CD4-positive, alpha-beta T cell (primary cell): ENCODE measurements at regions not wholly inside any gene's neighbourhood (a gene's known extent, or its start where the extent isn't known, plus 50 kb on each side); places are given as distances from the start of the nearest gene placed in this dataset.

Source experiments
- ATAC-seq: fragments of 200-7000 bp; cut with Tn5 transposase; one replicate; pipeline ENCODE4 v1.10.0; 2022; ENCODE audit warnings: mild to moderate bottlenecking; ENCODE audit not compliant: poor library complexity
- CTCF ChIA-PET: fragments of 350-600 bp; sonication (Branson Sonifier 250); formaldehyde crosslinking; loops from one replicate; lab custom pipeline; 2021; ENCODE audit warnings: antibody characterized with exemption, inconsistent platforms; lab: Charles Lee
- POLR2A ChIA-PET: fragments of 350-600 bp; sonication (Branson Sonifier 250); formaldehyde crosslinking; loops from one replicate; lab custom pipeline; 2021; ENCODE audit warnings: antibody characterized with exemption, inconsistent platforms; lab: Charles Lee
- DNase-seq, 14 experiments: peaks; one replicate each; pipeline ENCODE4 v3.0.0-alpha.2; 2013 to 2020; ENCODE audit warnings: mixed read lengths in 2 of 14
- H3K27ac ChIP-seq, 2 donors: one replicate each; pipeline versions ENCODE4 v1.5.1 to v1.7.0; 2013; ENCODE audit warnings: low read length in 2 of 2, low read depth in 1 of 2, mild to moderate bottlenecking in 1 of 2
- H3K27me3 ChIP-seq, 2 experiments: 1 replicate in 1 of 2; 2 replicates in 1 of 2; pipeline versions ENCODE4 v1.6.1 to v1.7.0; 2013; ENCODE audit warnings: low read length in 2 of 2, control low read depth in 1 of 2, mild to moderate bottlenecking in 1 of 2, moderate library complexity in 1 of 2; ENCODE audit not compliant: insufficient read depth in 2 of 2, control insufficient read depth in 1 of 2
- H3K36me3 ChIP-seq: one replicate; pipeline ENCODE4 v1.6.1; 2013; ENCODE audit warnings: low read length, control low read depth; ENCODE audit not compliant: insufficient read depth
- H3K4me1 ChIP-seq: one replicate; pipeline ENCODE4 v1.6.1; 2013; ENCODE audit warnings: low read length, control low read depth; ENCODE audit not compliant: insufficient read depth
- H3K4me3 ChIP-seq: one replicate; pipeline ENCODE4 v1.5.1; 2013; ENCODE audit warnings: mild to moderate bottlenecking, low read length, moderate library complexity
- H3K9me3 ChIP-seq, 2 experiments: 1 replicate in 1 of 2; 2 replicates in 1 of 2; pipeline versions ENCODE4 v1.6.1 to v1.7.0; 2013; ENCODE audit warnings: low read length in 2 of 2, mild to moderate bottlenecking in 2 of 2, control low read depth in 1 of 2, moderate library complexity in 1 of 2; ENCODE audit not compliant: control insufficient read depth in 1 of 2, insufficient read depth in 1 of 2
- H3K27ac Mint-ChIP-seq: one replicate; pipeline ENCODE4 v1.8.0; 2020; ENCODE audit warnings: mixed read lengths
- H3K27me3 Mint-ChIP-seq: one replicate; pipeline ENCODE4 v1.8.0; 2021; ENCODE audit warnings: mixed read lengths
- H3K36me3 Mint-ChIP-seq: one replicate; pipeline ENCODE4 v1.8.0; 2021; ENCODE audit warnings: low read depth, mixed read lengths
- H3K4me1 Mint-ChIP-seq: one replicate; pipeline ENCODE4 v1.8.0; 2021; ENCODE audit warnings: low read depth, mixed read lengths
- H3K4me3 Mint-ChIP-seq: one replicate; pipeline ENCODE4 v1.8.0; 2020; ENCODE audit warnings: mild to moderate bottlenecking, mixed read lengths
- H3K9me3 Mint-ChIP-seq: one replicate; pipeline ENCODE4 v1.8.0; 2020; ENCODE audit warnings: mixed read lengths
- intact Hi-C, 2 experiments: fragments of 100-400 bp; cut with DNase I in 1 of 2; cut with micrococcal nuclease in 1 of 2; formaldehyde crosslinking; loops; one replicate each; pipeline versions ENCODE4 v1.15.1 to v1.9.0; 2023 to 2025; cut with DNase I, micrococcal nuclease
- TF ChIP-seq, protein P1 (sequence below): fragments of 200-600 bp; IDR thresholded peaks from one replicate; pipeline ENCODE4 v1.8.0; 2022; ENCODE audit warnings: antibody characterized with exemption, mild to moderate bottlenecking

GRCh38 chr6:91023529-91023928 lies 436.7 kb upstream of the MAP3K7 start:
- Mint-ChIP-seq H3K27ac (no peak overlapping the region), H3K4me1 (no peaks in the 10 kb centered on the region), H3K4me3 (no peak overlapping the region), H3K9me3 (no peaks in the 10 kb centered on the region), H3K27me3 (peaks cover 7% of the 10 kb centered on the region), H3K36me3 (no peaks in the 10 kb centered on the region)
- TF ChIP-seq, protein P1, sequence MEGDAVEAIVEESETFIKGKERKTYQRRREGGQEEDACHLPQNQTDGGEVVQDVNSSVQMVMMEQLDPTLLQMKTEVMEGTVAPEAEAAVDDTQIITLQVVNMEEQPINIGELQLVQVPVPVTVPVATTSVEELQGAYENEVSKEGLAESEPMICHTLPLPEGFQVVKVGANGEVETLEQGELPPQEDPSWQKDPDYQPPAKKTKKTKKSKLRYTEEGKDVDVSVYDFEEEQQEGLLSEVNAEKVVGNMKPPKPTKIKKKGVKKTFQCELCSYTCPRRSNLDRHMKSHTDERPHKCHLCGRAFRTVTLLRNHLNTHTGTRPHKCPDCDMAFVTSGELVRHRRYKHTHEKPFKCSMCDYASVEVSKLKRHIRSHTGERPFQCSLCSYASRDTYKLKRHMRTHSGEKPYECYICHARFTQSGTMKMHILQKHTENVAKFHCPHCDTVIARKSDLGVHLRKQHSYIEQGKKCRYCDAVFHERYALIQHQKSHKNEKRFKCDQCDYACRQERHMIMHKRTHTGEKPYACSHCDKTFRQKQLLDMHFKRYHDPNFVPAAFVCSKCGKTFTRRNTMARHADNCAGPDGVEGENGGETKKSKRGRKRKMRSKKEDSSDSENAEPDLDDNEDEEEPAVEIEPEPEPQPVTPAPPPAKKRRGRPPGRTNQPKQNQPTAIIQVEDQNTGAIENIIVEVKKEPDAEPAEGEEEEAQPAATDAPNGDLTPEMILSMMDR: no peak
- Histone ChIP-seq H3K4me1 (no peaks in the 10 kb centered on the region), H3K36me3 (no peaks in the 10 kb centered on the region), H3K27ac (no peak overlapping the region), H3K27me3 (no peaks in the 10 kb centered on the region), H3K9me3 (no peaks in the 10 kb centered on the region), H3K4me3 (no peak overlapping the region)
- intact Hi-C loops: no loop called here
- POLR2A ChIA-PET: no interaction called here
- CTCF ChIA-PET: no interaction called here
- ATAC-seq (no peak), DNase-seq (no peak)

- DNase-seq: no peak
These were observed 433.9 kb upstream of the MAP3K7 start for GRCh38 chr6:91020744-91021143.

DNA sequence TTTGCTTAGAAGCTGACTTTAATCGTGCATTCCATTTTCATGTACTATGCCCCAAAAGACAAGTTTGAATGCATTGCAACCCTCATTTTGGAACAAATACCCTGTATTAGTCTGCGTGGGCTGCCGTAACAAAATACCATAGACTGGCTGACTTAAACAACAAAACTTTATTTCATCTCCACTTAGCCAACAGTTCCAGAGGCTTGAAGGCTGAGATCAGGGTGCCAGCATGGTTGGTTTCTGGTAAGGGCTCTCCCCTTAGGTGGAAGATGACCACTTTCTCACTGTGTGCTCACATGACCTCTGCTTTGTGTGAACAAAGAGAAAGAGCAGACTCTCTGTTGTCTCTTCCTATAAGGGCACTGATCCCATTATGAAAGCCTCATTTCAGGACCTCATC lies 431.7 kb upstream of the MAP3K7 start:
- no peak for ATAC-seq
- H3K36me3 Mint-ChIP-seq: no peaks in the 10 kb centered on the region
- H3K27me3 ChIP-seq: no peaks in the 10 kb centered on the region
- H3K4me3 Mint-ChIP-seq: no peak overlapping the region
- intact Hi-C loops: no loop called here
- no peaks in the 10 kb centered on the region for H3K36me3 ChIP-seq
- no peak overlapping the region for H3K4me3 ChIP-seq
- H3K27ac ChIP-seq: no peak overlapping the region
- no peaks in the 10 kb centered on the region for H3K27me3 Mint-ChIP-seq
- TF ChIP-seq, protein P1: no peak
- no peak overlapping the region for H3K27ac Mint-ChIP-seq
- DNase-seq: no peak
- CTCF ChIA-PET: no interaction called here
- H3K9me3 ChIP-seq: no peaks in the 10 kb centered on the region
- POLR2A ChIA-PET: no interaction called here
- no peaks in the 10 kb centered on the region for H3K4me1 ChIP-seq
- H3K9me3 Mint-ChIP-seq: no peaks in the 10 kb centered on the region
- H3K4me1 Mint-ChIP-seq: no peaks in the 10 kb centered on the region

More at GRCh38 chr6:91020744-91021143, 433.9 kb upstream of the MAP3K7 start:
- H3K27me3 Mint-ChIP-seq: no peaks in the 10 kb centered on the region
- no peaks in the 10 kb centered on the region for H3K4me1 Mint-ChIP-seq
- POLR2A ChIA-PET: no interaction called here
- H3K27me3 ChIP-seq: no peaks in the 10 kb centered on the region
- no peaks in the 10 kb centered on the region for H3K36me3 ChIP-seq
- TF ChIP-seq, protein P1: no peak
- CTCF ChIA-PET: no interaction called here
- ATAC-seq: no peak
- H3K9me3 Mint-ChIP-seq: no peaks in the 10 kb centered on the region
- intact Hi-C loops: no loop called here
- H3K4me1 ChIP-seq: no peaks in the 10 kb centered on the region
- H3K4me3 ChIP-seq: no peak overlapping the region
- H3K27ac ChIP-seq: no peak overlapping the region
- H3K4me3 Mint-ChIP-seq: no peak overlapping the region
- H3K27ac Mint-ChIP-seq: no peak overlapping the region
- no peaks in the 10 kb centered on the region for H3K9me3 ChIP-seq
- no peaks in the 10 kb centered on the region for H3K36me3 Mint-ChIP-seq
